ENCODE measurements at regions not wholly inside any gene's neighbourhood (a gene's known extent, or its start where the extent isn't known, plus 50 kb on each side); places are given as distances from the start of the nearest gene placed in this dataset.

GRCh38 chr19:28509079-28509895 is 703.7 kb downstream of the UQCRFS1 start:
- DNase-seq (ENCODE audit: low spot score), result no peak

- no peak for DNase-seq (ENCODE audit: low spot score)
Measured at GRCh38 chr19:28508666-28509065, 704.3 kb downstream of the UQCRFS1 start.

- no peak for DNase-seq (ENCODE audit: low spot score)
Measured at GRCh38 chr19:28505933-28506332, 707.0 kb downstream of the UQCRFS1 start.

- DNase-seq (ENCODE audit: low spot score), result no peak
Measured at GRCh38 chr19:28505134-28505533, 707.8 kb downstream of the UQCRFS1 start.

GRCh38 chr19:28504727-28505126 is 708.2 kb downstream of the UQCRFS1 start:
- no peak for DNase-seq (ENCODE audit: low spot score)

GRCh38 chr19:28504139-28504538 is 708.8 kb downstream of the UQCRFS1 start:
- no peak for DNase-seq (ENCODE audit: low spot score)

GRCh38 chr19:28502879-28503734 is 709.8 kb downstream of the UQCRFS1 start:
- no peak for DNase-seq (ENCODE audit: low spot score)

- DNase-seq (ENCODE audit: low spot score), result no peak
Measured at GRCh38 chr19:28501976-28502375, 711.0 kb downstream of the UQCRFS1 start.

GRCh38 chr19:28500982-28501630 is 711.8 kb downstream of the UQCRFS1 start:
- DNase-seq (ENCODE audit: low spot score), result no peak

GRCh38 chr19:28500296-28500695 is 712.7 kb downstream of the UQCRFS1 start:
- DNase-seq (ENCODE audit: low spot score), result no peak

- DNase-seq (ENCODE audit: low spot score), result no peak
Measured at GRCh38 chr19:28498404-28498976, 714.5 kb downstream of the UQCRFS1 start.

- no peak for DNase-seq (ENCODE audit: low spot score)
Measured at GRCh38 chr19:28497887-28498286, 715.1 kb downstream of the UQCRFS1 start.

- no peak for DNase-seq (ENCODE audit: low spot score)
Measured at GRCh38 chr19:28497137-28497536, 715.8 kb downstream of the UQCRFS1 start.

- DNase-seq (ENCODE audit: low spot score), result no peak
Measured at GRCh38 chr19:28495046-28495445, 717.9 kb downstream of the UQCRFS1 start.

- DNase-seq (ENCODE audit: low spot score), result no peak
Measured at GRCh38 chr19:28494461-28494860, 718.5 kb downstream of the UQCRFS1 start.

- DNase-seq (ENCODE audit: low spot score), result no peak
Measured at GRCh38 chr19:28493884-28494283, 719.1 kb downstream of the UQCRFS1 start.

- DNase-seq (ENCODE audit: low spot score), result no peak
Measured at GRCh38 chr19:28492621-28493020, 720.3 kb downstream of the UQCRFS1 start.

- DNase-seq (ENCODE audit: low spot score), result no peak
Measured at GRCh38 chr19:28492201-28492600, 720.8 kb downstream of the UQCRFS1 start.

- DNase-seq (ENCODE audit: low spot score), result no peak
Measured at GRCh38 chr19:28489776-28490175, 723.2 kb downstream of the UQCRFS1 start.

GRCh38 chr19:28489126-28489660 is 723.8 kb downstream of the UQCRFS1 start:
- DNase-seq (ENCODE audit: low spot score), result no peak

- no peak for DNase-seq (ENCODE audit: low spot score)
Measured at GRCh38 chr19:28487999-28488398, 725.0 kb downstream of the UQCRFS1 start.

- DNase-seq (ENCODE audit: low spot score), result no peak
Measured at GRCh38 chr19:28486926-28487325, 726.0 kb downstream of the UQCRFS1 start.

All from putamen (tissue), 1 donor.